HEK293T (cell line): ENCODE measurements at regions not wholly inside any gene's neighbourhood (a gene's known extent, or its start where the extent isn't known, plus 50 kb on each side); places are given as distances from the start of the nearest gene placed in this dataset.

Experiments
- CTCF ChIA-PET: fragments of 350-600 bp; formaldehyde crosslinking; extraction: SDS; loops from one replicate; lab custom pipeline; 2021; ENCODE audit warnings: antibody characterized with exemption, inconsistent platforms; lab: Yijun Ruan, JAX
- POLR2A ChIA-PET: fragments of 350-600 bp; formaldehyde crosslinking; extraction: SDS; loops from one replicate; lab custom pipeline; 2020; ENCODE audit warnings: antibody characterized with exemption, inconsistent platforms; lab: Yijun Ruan, JAX
- DNase-seq: peaks from one replicate; pipeline ENCODE4 v3.0.0; 2012; ENCODE audit warnings: mixed read lengths; ENCODE audit errors: extremely low spot score
- ARNT ChIP-seq: fragments of 450-650 bp; IDR thresholded peaks from 2 replicates; pipeline ENCODE4 v1.6.1; 2017; ENCODE audit warnings: mild to moderate bottlenecking
- BHLHE40 ChIP-seq: fragments of 450-650 bp; IDR thresholded peaks from 2 replicates; pipeline ENCODE4 v1.6.1; 2016; ENCODE audit warnings: mild to moderate bottlenecking, moderate library complexity, borderline replicate concordance
- CTBP1 ChIP-seq: fragments of 450-650 bp; IDR thresholded peaks from 2 replicates; pipeline ENCODE4 v1.6.1; 2016; ENCODE audit warnings: borderline replicate concordance
- ELF4 ChIP-seq: fragments of 450-650 bp; IDR thresholded peaks from 2 replicates; pipeline ENCODE4 v1.6.1; 2017; ENCODE audit warnings: antibody characterized with exemption
- FOXA1 ChIP-seq: fragments of 450-650 bp; IDR thresholded peaks from 2 replicates; pipeline ENCODE4 v1.6.1; 2016; ENCODE audit warnings: mild to moderate bottlenecking
- FOXK2 ChIP-seq: fragments of 450-650 bp; IDR thresholded peaks from 2 replicates; pipeline ENCODE4 v1.6.1; 2016; ENCODE audit warnings: mild to moderate bottlenecking
- FOXM1 ChIP-seq: fragments of 450-650 bp; IDR thresholded peaks from 2 replicates; pipeline ENCODE4 v1.6.1; 2017; ENCODE audit warnings: mild to moderate bottlenecking, borderline replicate concordance
- HDGF ChIP-seq: fragments of 450-650 bp; IDR thresholded peaks from 2 replicates; pipeline ENCODE4 v1.6.1; 2017; ENCODE audit warnings: antibody characterized with exemption, borderline replicate concordance
- L3MBTL2 ChIP-seq: fragments of 450-650 bp; conservative IDR thresholded peaks from 2 replicates; pipeline ENCODE4 v1.6.1; 2016; ENCODE audit warnings: mild to moderate bottlenecking
- LEF1 ChIP-seq: fragments of 450-650 bp; IDR thresholded peaks from 2 replicates; pipeline ENCODE4 v1.6.1; 2017; ENCODE audit warnings: mild to moderate bottlenecking, borderline replicate concordance
- NFRKB ChIP-seq: fragments of 450-650 bp; IDR thresholded peaks from 2 replicates; pipeline ENCODE4 v1.6.1; 2016; ENCODE audit warnings: mild to moderate bottlenecking, moderate library complexity
- SP1 ChIP-seq: fragments of 450-650 bp; IDR thresholded peaks from 2 replicates; pipeline ENCODE4 v1.6.1; 2017
- SUZ12 ChIP-seq: fragments of 450-650 bp; IDR thresholded peaks from 2 replicates; pipeline ENCODE4 v1.6.1; 2016; ENCODE audit warnings: mild to moderate bottlenecking
- TARDBP ChIP-seq: fragments of 450-650 bp; IDR thresholded peaks from 2 replicates; pipeline ENCODE4 v1.6.1; 2016
- ZNF384 ChIP-seq: fragments of 450-650 bp; IDR thresholded peaks from 2 replicates; pipeline ENCODE4 v1.6.1; 2016
- TF ChIP-seq, protein P1 (sequence below): fragments of 450-650 bp; IDR thresholded peaks from 2 replicates; pipeline ENCODE4 v1.6.1; 2016

DNA sequence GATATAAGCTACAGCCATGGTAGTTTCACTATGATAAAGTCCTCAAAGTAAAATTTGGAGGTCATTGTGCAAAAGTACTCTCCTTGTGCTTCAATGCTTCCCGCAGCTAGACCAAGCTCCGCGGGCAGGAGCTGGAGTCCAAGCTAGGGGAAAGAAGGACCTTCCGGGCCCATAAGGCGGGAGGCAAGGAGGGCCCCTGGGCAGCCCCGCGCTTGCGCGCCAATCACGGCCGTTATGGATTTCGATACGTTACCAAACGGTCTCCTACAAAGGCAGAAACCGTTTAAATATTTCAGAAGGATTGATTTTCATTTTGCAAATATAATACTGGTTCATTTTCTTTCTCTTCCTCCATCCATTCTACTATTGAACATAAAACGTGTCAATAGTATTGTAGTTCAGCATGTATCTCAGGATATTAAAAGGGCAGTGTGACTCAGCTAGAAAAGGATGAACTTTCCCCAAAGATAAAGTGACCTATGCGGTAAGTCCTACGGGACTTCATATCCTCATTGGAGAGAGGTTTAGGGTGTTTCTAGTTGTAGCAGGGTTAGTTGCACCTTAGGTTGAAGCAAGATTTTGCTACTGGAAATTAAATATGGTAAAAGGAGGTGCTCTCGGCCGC is 128.0 kb downstream of the KIF20B start:
- no peak for TF ChIP-seq CTBP1
- no peak for TF ChIP-seq ARNT
- TF ChIP-seq SP1, result no peak
- no peak for TF ChIP-seq BHLHE40
- TF ChIP-seq ELF4, result no peak
- TF ChIP-seq, protein P1, sequence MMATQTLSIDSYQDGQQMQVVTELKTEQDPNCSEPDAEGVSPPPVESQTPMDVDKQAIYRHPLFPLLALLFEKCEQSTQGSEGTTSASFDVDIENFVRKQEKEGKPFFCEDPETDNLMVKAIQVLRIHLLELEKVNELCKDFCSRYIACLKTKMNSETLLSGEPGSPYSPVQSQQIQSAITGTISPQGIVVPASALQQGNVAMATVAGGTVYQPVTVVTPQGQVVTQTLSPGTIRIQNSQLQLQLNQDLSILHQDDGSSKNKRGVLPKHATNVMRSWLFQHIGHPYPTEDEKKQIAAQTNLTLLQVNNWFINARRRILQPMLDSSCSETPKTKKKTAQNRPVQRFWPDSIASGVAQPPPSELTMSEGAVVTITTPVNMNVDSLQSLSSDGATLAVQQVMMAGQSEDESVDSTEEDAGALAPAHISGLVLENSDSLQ, result no peak
- no peak for TF ChIP-seq FOXA1
- TF ChIP-seq HDGF, result no peak
- TF ChIP-seq ZNF384, result no peak
- TF ChIP-seq TARDBP, result no peak
- TF ChIP-seq FOXK2, result no peak
- no peak for TF ChIP-seq NFRKB
- POLR2A ChIA-PET, result no interaction called here
- DNase-seq, result no peak
- CTCF ChIA-PET, result interaction anchor here (0.7 kb wide), 1 partner anchor 510 kb away, joined by 4 read pairs; no protein-coding TSS in a partner anchor

DNA sequence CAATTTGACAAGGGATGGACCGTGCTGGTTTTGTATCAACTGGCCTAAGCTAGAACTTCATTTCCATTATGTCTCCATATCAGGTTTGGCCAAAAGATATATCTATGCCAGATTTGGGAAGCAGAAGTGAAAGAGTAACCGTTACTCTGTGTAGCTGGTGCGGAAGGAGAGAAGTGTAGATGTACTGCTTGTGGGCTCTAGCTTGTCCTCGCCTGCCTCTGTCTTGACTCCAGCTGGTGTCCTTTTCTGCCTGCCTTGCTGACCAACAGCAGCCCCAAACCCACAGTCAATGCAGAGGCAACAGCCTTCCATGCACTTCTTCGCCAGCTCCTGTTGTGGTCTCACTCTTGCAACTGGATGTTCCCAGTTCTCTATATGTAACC is 128.5 kb downstream of the KIF20B start:
- no peak for TF ChIP-seq HDGF
- TF ChIP-seq BHLHE40, result no peak
- no peak for TF ChIP-seq ELF4
- TF ChIP-seq, protein P1, result no peak
- no peak for TF ChIP-seq TARDBP
- TF ChIP-seq FOXK2, result no peak
- no peak for TF ChIP-seq NFRKB
- TF ChIP-seq L3MBTL2, result no peak
- TF ChIP-seq LEF1, result no peak
- no peak for TF ChIP-seq SP1
- no peak for TF ChIP-seq FOXA1
- no peak for TF ChIP-seq CTBP1
- no peak for TF ChIP-seq FOXM1
- CTCF ChIA-PET, result no interaction called here
- no peak for DNase-seq
- POLR2A ChIA-PET, result no interaction called here

DNA sequence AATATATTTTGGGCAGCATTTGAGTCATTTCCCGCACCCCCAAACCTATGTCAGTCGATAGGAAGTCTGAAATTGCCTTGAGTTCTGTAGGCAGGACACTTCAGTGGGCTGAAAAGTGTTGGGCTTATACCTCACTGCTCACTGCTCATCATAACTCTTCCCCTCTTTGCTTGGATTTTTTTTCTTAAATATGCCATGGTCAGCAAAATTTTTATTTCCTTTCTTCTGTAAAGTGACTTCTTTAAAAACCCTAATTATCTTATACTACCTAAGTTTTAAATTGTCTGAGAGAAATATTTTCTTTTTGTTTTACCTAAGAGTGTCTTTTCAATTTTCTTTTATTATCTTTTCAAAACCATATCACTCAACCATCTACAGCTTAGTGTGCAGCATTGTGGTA is 129.2 kb downstream of the KIF20B start:
- ChIA-PET CTCF (no interaction called here), POLR2A (no interaction called here)
- DNase-seq, result no peak
- TF ChIP-seq, protein P1, result no peak
- TF ChIP-seq ARNT, result no peak
- no peak for TF ChIP-seq ZNF384
- no peak for TF ChIP-seq LEF1
- no peak for TF ChIP-seq TARDBP
- no peak for TF ChIP-seq FOXK2
- no peak for TF ChIP-seq FOXA1
- no peak for TF ChIP-seq L3MBTL2
- TF ChIP-seq SUZ12, result no peak

DNA sequence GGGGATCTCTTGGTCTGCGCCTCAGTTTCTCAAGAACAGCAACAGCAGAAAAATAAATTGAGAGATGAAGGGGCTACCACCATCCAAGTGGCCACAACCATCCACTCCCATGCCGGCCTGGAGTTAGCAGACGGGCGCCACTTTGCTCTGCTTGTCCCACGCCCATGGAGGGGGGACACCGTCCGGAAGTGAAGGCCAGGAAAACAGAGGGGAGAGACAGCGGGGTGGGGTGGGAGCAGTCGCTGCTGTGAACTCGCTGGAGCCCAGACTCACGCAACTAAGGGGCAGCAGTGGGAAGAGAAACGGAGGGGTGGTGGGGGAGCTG is 135.4 kb downstream of the KIF20B start:
- ChIA-PET CTCF (no interaction called here), POLR2A (no interaction called here)
- TF ChIP-seq BHLHE40, result no peak
- no peak for TF ChIP-seq FOXK2
- no peak for TF ChIP-seq SUZ12
- TF ChIP-seq ARNT, result no peak
- TF ChIP-seq HDGF, result no peak
- no peak for TF ChIP-seq ZNF384
- TF ChIP-seq, protein P1, result no peak
- no peak for TF ChIP-seq LEF1
- TF ChIP-seq CTBP1, result no peak
- TF ChIP-seq SP1, result no peak
- no peak for TF ChIP-seq NFRKB
- no peak for TF ChIP-seq ELF4
- no peak for TF ChIP-seq FOXA1
- TF ChIP-seq L3MBTL2, result no peak
- no peak for TF ChIP-seq FOXM1
- no peak for DNase-seq

DNA sequence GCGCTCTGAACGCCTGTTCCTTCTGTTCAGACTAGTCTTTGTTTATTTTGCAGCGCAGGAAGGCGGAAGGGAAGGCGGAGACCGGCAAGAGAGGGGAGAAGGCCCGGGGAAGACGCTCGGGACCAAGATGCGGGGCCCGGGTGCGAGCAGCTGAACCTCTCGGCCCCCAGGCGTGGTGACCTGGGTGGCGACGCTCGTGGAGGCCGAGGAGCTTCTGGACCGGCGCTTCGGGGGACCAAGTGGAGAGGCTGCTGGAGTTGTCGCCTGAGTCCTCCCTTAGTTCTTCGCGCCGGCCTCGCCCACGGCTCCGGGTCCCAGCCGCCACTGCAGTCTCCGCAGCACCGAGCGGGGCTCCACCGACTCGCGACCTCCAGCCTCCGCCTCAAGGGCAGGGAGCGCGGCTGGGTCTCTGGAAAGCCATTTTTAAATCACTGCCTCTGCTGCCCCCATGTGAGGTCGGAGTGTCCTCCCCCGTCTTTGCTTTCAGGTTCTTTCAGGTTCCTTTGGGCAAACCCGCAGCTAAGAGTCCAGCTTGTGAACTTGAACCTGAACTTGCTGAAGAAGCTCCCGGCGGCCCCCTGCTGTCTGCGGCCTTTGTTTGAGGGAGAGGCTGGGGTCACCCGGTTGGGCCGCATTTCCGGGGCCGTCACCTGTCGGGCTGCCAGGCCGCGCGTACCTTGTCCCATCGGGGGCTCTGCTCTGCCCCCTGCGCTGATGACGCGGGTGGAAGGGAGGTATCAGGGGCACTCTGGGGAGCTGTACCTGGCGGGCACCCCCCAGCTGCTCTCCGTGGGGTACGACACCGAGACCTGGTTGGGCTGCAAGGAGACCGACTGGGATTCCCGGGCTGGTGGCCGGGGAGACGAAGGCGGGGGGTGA is 136.0 kb downstream of the KIF20B start:
- ChIA-PET POLR2A (no interaction called here), CTCF (no interaction called here)
- TF ChIP-seq HDGF (no peak), SP1 (no peak), BHLHE40 (no peak), L3MBTL2 (no peak), ARNT (no peak), LEF1 (no peak), CTBP1 (no peak), TARDBP (no peak)
- DNase-seq, result no peak
